Naive thymus-derived CD4-positive, alpha-beta T cell (primary cell): ENCODE measurements at regions not wholly inside any gene's neighbourhood (a gene's known extent, or its start where the extent isn't known, plus 50 kb on each side); places are given as distances from the start of the nearest gene placed in this dataset.

Experiments used
- ATAC-seq: fragments of 150-1000 bp; cut with Tn5 transposase; 2 replicates; pipeline ENCODE4 v1.10.0; 2021; ENCODE audit warnings: mild to moderate bottlenecking, moderate library complexity
- CTCF ChIA-PET: fragments of 350-600 bp; sonication (Branson Sonifier 250); formaldehyde crosslinking; loops from one replicate; lab custom pipeline; 2021; ENCODE audit warnings: antibody characterized with exemption; lab: Charles Lee
- POLR2A ChIA-PET: fragments of 350-600 bp; sonication (Branson Sonifier 250); formaldehyde crosslinking; loops from one replicate; lab custom pipeline; 2021; ENCODE audit warnings: antibody characterized with exemption, inconsistent platforms; lab: Charles Lee
- DNase-seq, 9 donors: peaks; one replicate each; pipeline versions ENCODE4 v3.0.0 to v3.0.0-alpha.2; 2020 to 2022; ENCODE audit warnings: mixed read lengths in 1 of 9
- H3K27ac ChIP-seq: one replicate; pipeline ENCODE4 v1.7.0; 2013; ENCODE audit warnings: mild to moderate bottlenecking, low read depth, low read length, moderate library complexity
- H3K27me3 ChIP-seq, 2 donors: one replicate each; pipeline ENCODE4 v1.7.0; 2013; ENCODE audit warnings: low read length in 2 of 2, mild to moderate bottlenecking in 2 of 2, moderate library complexity in 2 of 2; ENCODE audit not compliant: control insufficient read depth in 2 of 2, insufficient read depth in 2 of 2
- H3K36me3 ChIP-seq, 3 experiments: 1 replicate in 2 of 3; 2 replicates in 1 of 3; pipeline ENCODE4 v1.7.0; 2013; ENCODE audit warnings: low read length in 3 of 3, mild to moderate bottlenecking in 3 of 3, moderate library complexity in 1 of 3; ENCODE audit not compliant: insufficient read depth in 3 of 3, control insufficient read depth in 2 of 3
- H3K4me1 ChIP-seq, 2 donors: one replicate each; pipeline ENCODE4 v1.7.0; 2013; ENCODE audit warnings: low read length in 2 of 2, mild to moderate bottlenecking in 2 of 2, moderate library complexity in 1 of 2; ENCODE audit not compliant: control insufficient read depth in 2 of 2, insufficient read depth in 2 of 2
- H3K4me3 ChIP-seq: 2 replicates; pipeline ENCODE4 v1.7.0; 2013; ENCODE audit warnings: mild to moderate bottlenecking, low read length
- H3K9me3 ChIP-seq, 3 experiments: 1 replicate in 2 of 3; 2 replicates in 1 of 3; pipeline ENCODE4 v1.7.0; 2013; ENCODE audit warnings: low read length in 3 of 3; ENCODE audit not compliant: control insufficient read depth in 2 of 3
- H3K27ac Mint-ChIP-seq, 9 donors: one replicate each; pipeline ENCODE4 v1.8.0; 2020 to 2022; ENCODE audit warnings: mixed read lengths in 9 of 9, mild to moderate bottlenecking in 8 of 9, moderate library complexity in 5 of 9, inconsistent platforms in 2 of 9
- H3K27me3 Mint-ChIP-seq, 5 donors: one replicate each; pipeline ENCODE4 v1.8.0; 2021 to 2022; ENCODE audit warnings: mixed read lengths in 5 of 5, mild to moderate bottlenecking in 1 of 5
- H3K36me3 Mint-ChIP-seq, 5 donors: one replicate each; pipeline ENCODE4 v1.8.0; 2020 to 2022; ENCODE audit warnings: mixed read lengths in 5 of 5, mild to moderate bottlenecking in 3 of 5, inconsistent platforms in 1 of 5
- H3K4me1 Mint-ChIP-seq, 7 donors: one replicate each; pipeline ENCODE4 v1.8.0; 2020 to 2022; ENCODE audit warnings: mixed read lengths in 7 of 7, mild to moderate bottlenecking in 3 of 7, inconsistent platforms in 1 of 7
- H3K4me3 Mint-ChIP-seq, 10 donors: one replicate each; pipeline ENCODE4 v1.8.0; 2020 to 2022; ENCODE audit warnings: mild to moderate bottlenecking in 10 of 10, mixed read lengths in 10 of 10, moderate library complexity in 6 of 10, inconsistent platforms in 2 of 10
- H3K9me3 Mint-ChIP-seq, 11 donors: one replicate each; pipeline ENCODE4 v1.8.0; 2020 to 2022; ENCODE audit warnings: mixed read lengths in 11 of 11, mild to moderate bottlenecking in 4 of 11, inconsistent platforms in 1 of 11, moderate library complexity in 1 of 11
- intact Hi-C, 2 donors: fragments of 100-400 bp; cut with micrococcal nuclease; formaldehyde crosslinking; loops; one replicate each; pipeline ENCODE4 v1.15.1; 2023

- CTCF ChIA-PET, result no interaction called here
- Mint-ChIP-seq H3K27ac (no peak overlapping the region), H3K36me3 (no peaks in the 10 kb centered on the region), H3K4me1 (no peaks in the 10 kb centered on the region), H3K27me3 (peaks cover 0 to 4% (median 0%) of the 10 kb centered on the region in 5 donors), H3K9me3 (peaks cover 0 to 3% (median 0%) of the 10 kb centered on the region in 11 donors), H3K4me3 (no peak overlapping the region)
- Histone ChIP-seq H3K27ac (no peak overlapping the region), H3K4me3 (no peak overlapping the region), H3K27me3 (no peaks in the 10 kb centered on the region), H3K9me3 (no peaks in the 10 kb centered on the region), H3K4me1 (no peaks in the 10 kb centered on the region), H3K36me3 (no peaks in the 10 kb centered on the region)
- POLR2A ChIA-PET, result no interaction called here
- intact Hi-C loops, result no loop called here
- no peak for DNase-seq
- no peak for ATAC-seq
Measured at GRCh38 chr6:141123497-141123896, 1009.2 kb upstream of the GJE1 start.

DNA sequence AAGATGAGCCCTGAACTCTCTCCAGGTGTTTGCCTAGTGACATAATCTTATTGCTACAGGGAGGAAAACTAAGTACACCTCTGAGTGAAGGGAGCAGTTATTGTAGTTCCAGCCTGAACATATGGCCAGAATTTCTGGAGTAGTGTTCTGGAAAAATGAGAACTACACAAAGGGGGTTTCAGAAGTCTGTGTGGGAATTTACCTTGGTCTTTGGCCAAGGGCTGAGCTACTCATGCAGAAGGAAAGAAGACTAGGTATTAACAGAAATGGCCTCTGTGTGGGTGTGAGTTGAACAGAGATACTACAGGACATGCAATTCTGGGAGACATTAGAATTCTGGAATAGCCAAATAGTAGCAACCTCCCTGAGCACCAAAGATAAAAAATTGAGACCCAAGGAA is 1009.7 kb upstream of the GJE1 start:
- intact Hi-C loops, result no loop called here

GRCh38 chr6:141118991-141119390 is 1013.7 kb upstream of the GJE1 start:
- no peaks in the 10 kb centered on the region for H3K36me3 ChIP-seq
- intact Hi-C loops, result no loop called here
- H3K27ac ChIP-seq, result no peak overlapping the region
- no peak overlapping the region for H3K4me3 ChIP-seq
- no peaks in the 10 kb centered on the region for H3K4me1 ChIP-seq
- Mint-ChIP-seq H3K27me3 (peaks cover 0 to 8% (median 0%) of the 10 kb centered on the region in 5 donors), H3K27ac (no peak overlapping the region), H3K36me3 (no peaks in the 10 kb centered on the region), H3K9me3 (peaks cover 0 to 3% (median 0%) of the 10 kb centered on the region in 11 donors), H3K4me3 (no peak overlapping the region), H3K4me1 (no peaks in the 10 kb centered on the region)
- H3K27me3 ChIP-seq, result no peaks in the 10 kb centered on the region
- ChIA-PET CTCF (no interaction called here), POLR2A (no interaction called here)
- no peak for ATAC-seq
- no peak for DNase-seq
- no peaks in the 10 kb centered on the region for H3K9me3 ChIP-seq

More for the DNA sequence above, 1009.7 kb upstream of the GJE1 start:
- DNase-seq (no peak), ATAC-seq (no peak)
- no peaks in the 10 kb centered on the region for H3K9me3 ChIP-seq
- ChIA-PET POLR2A (no interaction called here), CTCF (no interaction called here)
- no peaks in the 10 kb centered on the region for H3K27me3 ChIP-seq
- Mint-ChIP-seq H3K9me3 (peaks cover 0 to 3% (median 0%) of the 10 kb centered on the region in 11 donors), H3K4me1 (no peaks in the 10 kb centered on the region), H3K36me3 (no peaks in the 10 kb centered on the region), H3K27me3 (peaks cover 0 to 4% (median 0%) of the 10 kb centered on the region in 5 donors), H3K27ac (no peak overlapping the region), H3K4me3 (no peak overlapping the region)
- no peak overlapping the region for H3K27ac ChIP-seq
- H3K4me3 ChIP-seq, result no peak overlapping the region
- no peaks in the 10 kb centered on the region for H3K36me3 ChIP-seq
- H3K4me1 ChIP-seq, result no peaks in the 10 kb centered on the region

DNA sequence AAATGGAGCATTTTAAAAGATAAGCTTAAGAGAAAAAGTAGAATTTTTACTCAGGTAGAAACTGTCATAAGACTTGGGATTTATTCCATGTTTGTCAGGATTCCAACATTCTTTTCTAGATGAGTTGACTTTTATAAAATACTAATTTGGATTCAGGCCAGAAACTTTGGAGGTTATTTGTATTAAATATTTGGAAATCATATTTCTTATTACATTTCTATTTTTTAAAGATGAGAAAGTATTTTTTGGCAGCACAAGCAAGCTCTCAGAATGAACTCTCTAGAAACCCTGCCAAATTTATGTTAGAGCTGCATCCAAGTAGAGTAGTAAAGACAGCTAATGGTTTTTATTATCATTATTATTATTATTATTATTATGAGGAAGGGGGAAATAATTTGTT is 1014.9 kb upstream of the GJE1 start:
- H3K27ac Mint-ChIP-seq, result no peak overlapping the region
- DNase-seq, result no peak
- intact Hi-C loops, result no loop called here
- peaks cover 0 to 3% (median 0%) of the 10 kb centered on the region in 11 donors for H3K9me3 Mint-ChIP-seq
- ChIA-PET CTCF (no interaction called here), POLR2A (no interaction called here)
- peaks cover 0 to 13% (median 3%) of the 10 kb centered on the region in 5 donors for H3K27me3 Mint-ChIP-seq
- H3K4me1 Mint-ChIP-seq, result no peaks in the 10 kb centered on the region
- no peak overlapping the region for H3K4me3 Mint-ChIP-seq
- no peak for ATAC-seq
- Histone ChIP-seq H3K4me1 (no peaks in the 10 kb centered on the region), H3K27ac (no peak overlapping the region), H3K4me3 (no peak overlapping the region), H3K9me3 (no peaks in the 10 kb centered on the region), H3K36me3 (no peaks in the 10 kb centered on the region), H3K27me3 (no peaks in the 10 kb centered on the region)
- H3K36me3 Mint-ChIP-seq, result no peaks in the 10 kb centered on the region

DNA sequence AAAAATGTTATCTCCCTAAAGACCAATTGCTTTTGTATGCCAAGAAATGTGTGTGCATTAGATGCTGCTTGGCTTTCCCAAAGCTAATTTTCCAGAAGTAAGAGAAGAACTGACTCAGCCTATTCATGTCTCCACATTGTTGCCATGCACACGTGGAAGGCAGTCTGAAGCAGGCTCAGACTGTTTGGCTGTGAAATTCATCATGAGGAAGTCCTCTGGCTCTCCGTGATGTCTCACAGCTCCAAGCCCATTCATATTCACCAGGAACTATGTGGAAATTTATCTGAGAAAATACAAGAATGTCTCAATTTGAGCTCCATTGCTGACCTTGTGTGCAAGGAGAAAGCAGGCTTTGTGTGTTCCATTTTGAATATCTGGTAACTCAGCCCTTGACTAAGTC is 1022.2 kb upstream of the GJE1 start:
- CTCF ChIA-PET, result no interaction called here

DNA sequence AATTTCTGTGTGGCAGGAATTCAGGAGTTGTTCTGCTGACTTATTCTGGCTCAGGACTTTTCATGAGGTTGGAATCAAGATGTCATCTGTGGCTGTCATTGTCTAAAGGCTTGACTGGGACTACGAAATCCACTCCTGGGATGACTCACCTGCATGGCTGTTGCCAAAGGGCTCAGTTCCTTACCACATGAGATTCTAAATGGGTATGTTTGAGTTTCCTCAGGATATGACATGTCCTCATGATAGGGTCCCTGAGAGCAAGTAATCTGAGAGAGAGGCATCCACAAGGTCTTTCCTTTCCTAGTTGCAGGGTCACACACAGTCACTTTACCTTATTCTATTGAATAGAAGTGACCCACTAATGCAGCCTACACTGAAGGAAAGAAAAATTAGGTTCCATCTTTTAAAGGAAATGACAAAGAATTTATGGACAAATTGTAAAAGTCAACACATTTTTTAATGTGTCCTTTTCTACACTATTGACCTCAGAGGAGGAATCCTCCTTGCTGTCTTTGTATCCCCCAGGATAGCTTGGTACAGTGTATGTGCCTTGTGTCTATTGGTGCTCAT is 1025.0 kb upstream of the GJE1 start:
- Histone ChIP-seq H3K4me3 (no peak overlapping the region), H3K9me3 (no peaks in the 10 kb centered on the region), H3K4me1 (no peaks in the 10 kb centered on the region), H3K27ac (no peak overlapping the region), H3K36me3 (no peaks in the 10 kb centered on the region), H3K27me3 (no peaks in the 10 kb centered on the region)
- H3K36me3 Mint-ChIP-seq, result no peaks in the 10 kb centered on the region
- H3K27me3 Mint-ChIP-seq, result peaks cover 0 to 8% (median 0%) of the 10 kb centered on the region in 5 donors
- CTCF ChIA-PET, result no interaction called here
- POLR2A ChIA-PET, result no interaction called here
- peaks cover 0 to 3% (median 0%) of the 10 kb centered on the region in 11 donors for H3K9me3 Mint-ChIP-seq
- ATAC-seq, result no peak
- no peak overlapping the region for H3K4me3 Mint-ChIP-seq
- no peak overlapping the region for H3K27ac Mint-ChIP-seq
- H3K4me1 Mint-ChIP-seq, result no peaks in the 10 kb centered on the region
- DNase-seq, result no peak
- intact Hi-C loops, result no loop called here

More for the DNA sequence above, 1022.2 kb upstream of the GJE1 start:
- intact Hi-C loops, result no loop called here
- Histone ChIP-seq H3K4me3 (no peak overlapping the region), H3K27me3 (no peaks in the 10 kb centered on the region), H3K36me3 (no peaks in the 10 kb centered on the region), H3K9me3 (no peaks in the 10 kb centered on the region), H3K27ac (no peak overlapping the region), H3K4me1 (no peaks in the 10 kb centered on the region)
- Mint-ChIP-seq H3K27me3 (peaks cover 0 to 9% (median 3%) of the 10 kb centered on the region in 5 donors), H3K27ac (no peak overlapping the region), H3K4me3 (no peak overlapping the region), H3K4me1 (no peaks in the 10 kb centered on the region), H3K9me3 (no peaks in the 10 kb centered on the region), H3K36me3 (no peaks in the 10 kb centered on the region)
- POLR2A ChIA-PET, result no interaction called here
- ATAC-seq, result no peak
- DNase-seq, result no peak

GRCh38 chr6:141105481-141105880 is 1027.2 kb upstream of the GJE1 start:
- ChIA-PET CTCF (no interaction called here), POLR2A (no interaction called here)
- H3K9me3 Mint-ChIP-seq, result peaks cover 0 to 3% (median 0%) of the 10 kb centered on the region in 11 donors
- no peak for DNase-seq
- Histone ChIP-seq H3K36me3 (no peaks in the 10 kb centered on the region), H3K4me3 (no peak overlapping the region), H3K27ac (no peak overlapping the region), H3K4me1 (no peaks in the 10 kb centered on the region), H3K9me3 (no peaks in the 10 kb centered on the region), H3K27me3 (peaks cover 0 to 3% of the 10 kb centered on the region in 2 donors)
- no peaks in the 10 kb centered on the region for H3K36me3 Mint-ChIP-seq
- intact Hi-C loops, result no loop called here
- H3K4me3 Mint-ChIP-seq, result no peak overlapping the region
- no peaks in the 10 kb centered on the region for H3K4me1 Mint-ChIP-seq
- no peak overlapping the region for H3K27ac Mint-ChIP-seq
- peaks cover 0 to 12% (median 4%) of the 10 kb centered on the region in 5 donors for H3K27me3 Mint-ChIP-seq
- no peak for ATAC-seq
